NOMO-1 treated with DMSO at 0.1 percent for 48 hours (cell line): ENCODE measurements at regions not wholly inside any gene's neighbourhood (a gene's known extent, or its start where the extent isn't known, plus 50 kb on each side); places are given as distances from the start of the nearest gene placed in this dataset.

ENCODE experiments used
- DNase-seq: peaks from one replicate; lab custom pipeline; 2025; ENCODE audit not compliant: unreplicated experiment; lab: John Stamatoyannopoulos, UW

DNA sequence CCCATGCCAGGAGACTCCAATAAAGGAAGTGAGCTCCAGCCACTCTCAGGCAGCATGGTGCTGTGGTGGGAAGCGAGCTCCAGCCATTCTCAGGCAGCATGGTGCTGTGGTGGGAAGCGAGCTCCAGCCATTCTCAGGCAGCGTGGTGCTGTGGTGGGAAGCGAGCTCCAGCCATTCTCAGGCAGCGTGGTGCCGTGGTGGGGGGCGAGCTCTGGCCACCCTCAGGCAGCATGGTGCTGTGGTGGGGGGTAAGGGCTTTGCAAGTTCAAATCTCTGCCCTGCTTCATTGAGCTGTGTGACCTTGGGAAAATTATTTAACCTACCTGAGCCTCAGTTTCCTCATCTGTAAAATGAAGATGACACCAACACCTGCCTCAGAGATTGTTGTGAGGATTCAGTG lies 975.1 kb downstream of the BCL11B start:
- DNase-seq, result no peak

DNA sequence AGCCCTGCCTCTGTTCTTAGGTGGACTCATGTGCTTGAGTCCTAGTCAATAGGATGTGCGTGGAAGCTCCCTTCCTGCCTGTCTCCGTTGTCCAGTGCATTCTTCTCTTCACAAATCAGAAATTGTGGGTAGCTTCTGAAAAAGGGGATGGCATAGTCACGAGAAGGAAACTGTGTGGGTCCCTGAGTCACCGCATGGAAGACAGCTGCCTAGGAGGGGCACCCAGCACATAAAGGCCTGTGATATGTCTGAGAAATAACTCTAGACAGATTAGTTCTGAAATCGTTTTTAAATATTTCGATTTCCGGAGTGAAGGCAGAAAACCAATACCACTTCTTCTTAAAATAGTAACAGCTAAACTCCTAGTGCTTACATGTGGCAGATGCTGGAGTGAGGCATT lies 974.4 kb downstream of the BCL11B start:
- no peak for DNase-seq

DNA sequence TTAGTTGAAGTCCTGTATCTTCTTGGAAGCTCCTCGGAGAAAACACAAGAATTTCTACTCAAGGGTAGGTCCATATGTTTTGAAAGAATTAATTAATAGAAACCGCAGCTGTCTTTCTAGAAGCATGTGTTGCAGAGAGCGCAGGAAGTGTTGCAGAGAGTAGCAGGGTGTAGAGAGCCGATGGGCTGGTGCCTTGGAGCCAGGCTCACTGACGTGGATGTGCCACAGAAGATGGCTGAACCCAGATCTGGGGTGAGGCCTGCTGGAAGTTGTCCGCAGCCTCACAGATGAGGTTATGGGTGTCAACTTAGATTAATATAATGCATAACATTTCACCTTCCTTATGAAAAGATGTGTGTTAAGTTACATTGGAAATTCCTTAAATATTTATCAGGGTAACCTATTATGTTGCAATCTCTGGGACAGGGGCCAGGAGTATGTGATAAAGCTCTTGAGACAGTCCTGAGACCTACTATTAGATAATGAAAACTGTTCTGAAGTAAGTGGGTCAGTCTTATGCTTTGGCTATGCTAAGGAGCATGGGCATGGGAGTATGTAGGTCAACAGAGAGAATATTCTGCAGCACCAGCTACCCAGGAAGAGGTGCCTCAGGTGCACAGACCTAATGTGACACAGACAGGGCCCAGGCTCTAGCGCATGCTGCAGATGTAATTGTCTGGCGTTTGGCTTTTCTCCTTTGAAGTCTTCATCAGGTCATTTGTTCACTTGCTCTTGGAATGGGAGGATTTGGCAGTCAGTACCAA lies 973.3 kb downstream of the BCL11B start:
- no peak for DNase-seq

DNA sequence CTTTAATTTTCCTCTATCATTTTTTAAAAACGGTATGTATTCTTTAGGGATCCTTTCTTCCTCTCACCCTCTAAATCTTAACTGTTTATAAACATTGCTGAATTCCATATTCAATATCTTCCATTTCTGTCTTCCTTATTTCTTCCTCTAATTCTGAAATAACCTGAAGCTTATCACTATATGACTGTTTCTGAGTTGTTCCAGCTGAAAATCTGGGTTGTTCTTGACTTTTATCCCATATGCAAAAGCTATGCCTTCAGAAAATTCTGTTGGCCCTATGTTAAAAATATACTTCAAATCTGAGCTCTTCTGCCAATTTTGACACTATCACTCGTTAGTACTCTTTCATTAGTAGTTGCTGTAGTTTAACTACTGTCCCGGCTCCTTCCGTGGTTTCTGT lies 970.3 kb downstream of the BCL11B start:
- no peak for DNase-seq

DNA sequence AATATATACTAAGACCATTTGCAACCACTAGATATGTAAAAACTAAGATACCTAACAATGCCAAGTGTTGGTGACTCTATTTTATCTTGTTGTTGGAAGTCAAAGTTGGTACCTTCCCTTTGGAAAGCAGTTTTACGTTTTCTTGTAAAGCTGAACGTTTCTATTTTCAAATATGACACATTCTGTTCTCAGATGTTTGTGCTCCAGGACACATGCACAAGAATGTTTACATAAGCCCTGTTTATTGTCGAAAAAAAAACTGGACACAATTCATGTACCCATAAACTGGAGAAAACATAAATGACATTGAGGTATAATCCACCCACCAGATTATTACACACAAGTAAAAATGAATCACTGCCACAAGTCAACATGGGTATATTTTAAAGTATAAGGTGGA lies 967.4 kb downstream of the BCL11B start:
- DNase-seq, result no peak

DNA sequence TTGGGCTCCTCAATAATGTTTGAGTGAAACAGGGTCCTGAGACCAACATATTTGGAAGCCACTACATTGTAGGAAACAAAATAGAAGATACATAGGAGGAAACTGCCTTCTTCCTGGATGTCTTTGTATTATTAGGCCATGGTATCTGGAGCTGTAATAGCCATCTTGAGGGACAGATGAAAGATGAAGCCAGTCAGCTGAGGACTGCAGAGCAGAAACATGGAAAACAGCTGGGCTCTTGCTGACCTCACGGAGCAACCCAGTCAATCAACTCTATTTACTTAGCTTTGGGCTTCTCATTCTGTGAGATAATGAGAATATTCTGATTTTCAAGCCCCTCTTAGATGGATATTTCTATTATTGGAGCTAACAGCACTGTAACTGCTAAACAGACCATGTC lies 962.4 kb downstream of the BCL11B start:
- DNase-seq, result no peak

DNA sequence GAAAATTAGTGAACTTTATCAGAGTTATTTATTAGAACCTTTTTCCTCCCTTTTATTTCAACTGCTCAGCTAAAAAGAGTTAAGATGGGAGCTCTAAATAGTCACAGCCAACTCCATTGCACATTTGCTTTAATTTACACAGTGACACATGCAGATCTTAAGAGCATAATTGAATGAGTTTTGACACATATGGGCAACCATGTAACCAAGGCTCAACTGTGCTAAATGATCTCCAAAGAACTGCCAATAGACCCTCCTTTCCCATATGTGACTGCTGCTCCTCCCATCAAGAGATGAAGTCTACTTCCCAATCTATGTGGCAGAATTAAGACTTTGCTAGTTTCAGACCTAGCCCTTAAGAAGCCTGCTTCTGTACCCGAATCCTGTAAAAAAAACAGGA lies 960.0 kb downstream of the BCL11B start:
- DNase-seq, result no peak

DNA sequence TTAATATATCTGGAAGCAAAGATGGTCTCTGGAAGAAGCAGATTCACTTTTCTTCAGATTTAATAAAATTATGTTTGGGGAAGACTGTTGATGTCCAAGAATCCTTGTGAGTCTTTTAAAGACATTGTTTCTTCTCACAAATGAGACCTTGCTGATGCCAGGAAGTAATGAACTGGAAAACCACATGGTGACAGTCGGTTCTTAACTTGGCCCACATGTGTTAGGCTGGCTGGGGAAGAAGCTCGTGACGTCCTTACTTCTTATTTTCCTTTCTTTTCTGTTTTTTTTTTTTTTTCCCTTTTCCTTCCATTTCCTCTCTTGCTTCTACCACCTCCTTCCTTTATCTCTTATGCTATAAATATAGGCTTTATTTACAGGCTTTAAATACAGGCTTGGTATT lies 950.2 kb downstream of the BCL11B start:
- DNase-seq, result no peak

DNA sequence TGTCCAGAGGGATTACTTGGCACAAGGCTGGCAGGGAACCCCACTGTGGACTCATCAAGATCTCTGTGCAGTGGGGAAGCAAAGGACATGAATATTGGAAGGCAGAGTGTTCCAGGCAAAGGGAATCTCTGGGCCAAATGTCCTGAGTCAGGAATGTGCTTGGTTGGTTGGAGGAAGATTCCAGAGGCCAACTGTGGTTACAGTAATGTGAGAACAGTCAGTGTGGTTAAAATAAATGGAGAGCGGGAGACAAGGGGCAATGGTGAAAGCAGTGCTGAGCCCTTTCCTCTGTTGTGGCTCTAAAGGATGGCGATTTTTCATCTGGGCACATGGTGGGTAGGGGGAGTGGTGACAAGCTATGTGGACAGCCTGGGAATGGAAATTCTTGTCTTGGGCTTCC lies 948.2 kb downstream of the BCL11B start:
- DNase-seq, result no peak

DNA sequence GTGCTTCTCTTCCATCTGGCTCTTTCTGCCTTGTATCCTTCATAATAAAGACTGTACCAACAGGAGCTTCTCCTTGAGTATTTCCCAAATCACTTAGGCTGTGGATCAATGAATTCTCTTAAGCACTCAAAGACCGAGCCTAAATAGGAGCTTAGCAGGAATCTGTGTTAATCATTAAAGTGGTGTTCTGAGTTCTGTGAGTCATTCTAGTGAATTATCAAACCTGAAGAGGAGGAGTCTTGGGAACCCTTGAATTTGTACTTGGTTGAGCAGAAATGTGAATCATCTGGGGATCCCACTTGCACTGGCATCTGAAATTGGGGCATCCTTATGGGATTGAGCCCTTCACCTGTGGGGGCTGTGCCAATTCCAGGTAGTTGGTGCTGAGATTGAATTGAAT lies 946.2 kb downstream of the BCL11B start:
- no peak for DNase-seq

DNA sequence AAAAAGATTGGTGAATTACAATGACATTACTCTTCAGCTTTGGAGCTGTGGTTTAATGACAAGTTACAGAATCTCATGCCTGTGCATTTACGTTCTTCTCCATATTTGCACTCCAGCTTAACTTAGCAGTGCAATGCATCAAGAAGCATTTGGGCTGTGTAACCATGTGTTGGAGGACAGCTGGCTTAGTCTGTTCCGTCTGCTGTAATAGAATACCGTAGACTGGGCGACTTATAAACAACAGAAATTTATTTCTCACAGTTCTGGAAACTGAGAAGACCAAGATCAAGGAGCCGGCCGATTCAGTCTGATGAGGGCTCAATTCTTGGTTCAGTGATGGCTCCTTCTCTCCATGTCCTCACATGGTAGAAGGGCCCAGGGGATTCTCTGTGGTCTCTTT lies 943.5 kb downstream of the BCL11B start:
- DNase-seq, result no peak

DNA sequence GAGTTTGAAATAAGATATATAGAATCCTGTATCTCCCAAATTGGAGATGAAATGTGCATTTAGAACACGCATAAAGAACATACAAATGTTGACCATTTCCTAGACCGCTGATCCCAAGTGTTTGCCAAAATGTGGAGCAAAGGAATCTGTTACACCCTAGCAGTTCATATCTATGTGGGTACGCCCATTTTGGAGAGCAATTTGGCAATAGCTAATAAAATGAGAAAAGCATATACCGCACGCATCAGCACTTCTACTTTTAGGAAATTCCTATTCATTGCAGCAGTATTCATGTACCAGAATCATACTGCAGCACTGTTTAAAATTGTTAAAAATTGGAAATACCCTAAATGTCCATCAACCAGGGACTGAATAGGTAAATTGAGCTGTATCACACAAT lies 937.8 kb downstream of the BCL11B start:
- DNase-seq, result no peak

DNA sequence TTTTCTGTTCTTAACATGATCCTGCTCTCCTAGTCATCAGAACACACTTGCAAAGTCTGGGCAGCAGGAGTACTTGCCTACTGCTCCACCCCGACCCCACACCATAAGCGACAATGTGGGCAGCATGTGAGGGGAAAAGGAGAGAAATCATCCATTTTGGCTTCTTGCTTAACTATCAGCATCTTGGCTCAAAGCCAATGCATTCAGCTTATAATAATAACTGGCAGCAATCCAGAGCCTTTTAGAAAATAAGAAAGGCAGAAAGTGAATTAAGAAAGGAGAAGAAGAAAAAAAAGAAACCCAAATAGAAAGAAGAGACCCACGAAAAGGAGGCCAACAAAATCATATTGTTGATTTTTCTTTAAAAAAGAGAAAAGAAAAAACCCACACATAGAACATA lies 930.8 kb downstream of the BCL11B start:
- DNase-seq, result no peak

DNA sequence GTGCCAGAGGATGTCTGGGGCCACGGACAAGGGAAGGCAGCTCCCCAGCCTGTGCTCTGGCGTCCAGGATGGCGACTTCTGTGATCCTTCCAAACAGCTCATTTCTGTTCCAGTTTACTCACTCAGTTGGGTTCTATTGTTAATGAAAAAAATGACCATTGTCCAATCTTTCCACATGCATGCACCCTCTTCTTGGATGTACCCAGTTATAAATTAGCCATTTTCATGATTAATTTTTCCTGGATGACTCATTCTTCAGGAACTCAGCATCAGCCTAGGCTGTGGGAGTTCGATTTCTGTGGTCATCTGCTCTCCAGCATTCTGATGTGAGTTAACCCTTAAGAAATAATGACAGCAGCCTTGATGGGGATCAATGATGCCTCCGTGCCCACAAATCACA lies 926.8 kb downstream of the BCL11B start:
- DNase-seq, result no peak

DNA sequence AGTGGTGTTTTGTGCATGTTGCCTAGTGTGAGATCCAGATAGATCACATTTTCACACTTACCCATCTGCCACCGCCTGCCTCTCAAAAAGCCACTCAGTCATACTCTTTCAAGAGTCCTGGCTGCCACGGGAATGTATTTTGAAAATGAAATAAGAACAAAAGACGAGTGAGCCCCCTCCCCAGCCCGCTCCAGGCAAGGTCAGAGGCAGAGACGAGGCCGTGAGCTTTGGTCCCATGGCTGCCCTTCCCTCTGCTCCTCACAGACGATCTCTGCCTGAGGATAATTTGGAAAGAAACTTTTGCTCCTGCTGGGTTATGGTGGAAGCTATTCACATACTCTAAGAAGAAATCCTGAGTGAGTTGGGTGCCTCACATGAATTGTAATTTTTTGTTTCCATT lies 924.3 kb downstream of the BCL11B start:
- no peak for DNase-seq

DNA sequence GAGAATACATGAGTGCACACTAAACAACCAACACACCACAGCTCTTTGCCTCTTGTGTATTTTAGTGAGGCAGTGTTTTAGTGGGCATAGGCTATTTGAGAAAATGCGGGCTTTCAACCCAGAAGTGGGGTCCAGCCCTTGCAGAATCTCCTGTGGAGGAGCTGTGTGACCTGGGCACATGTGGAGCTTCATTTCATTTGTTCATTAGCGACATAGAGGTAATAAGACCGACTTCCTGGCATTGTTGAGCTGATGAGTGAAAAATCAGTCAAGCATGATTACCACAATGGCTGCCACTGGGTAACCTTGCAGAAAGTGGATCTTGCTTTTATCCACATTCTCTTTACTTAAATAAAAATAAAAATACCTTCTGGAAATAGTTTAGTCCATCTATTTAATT lies 923.5 kb downstream of the BCL11B start:
- no peak for DNase-seq

DNA sequence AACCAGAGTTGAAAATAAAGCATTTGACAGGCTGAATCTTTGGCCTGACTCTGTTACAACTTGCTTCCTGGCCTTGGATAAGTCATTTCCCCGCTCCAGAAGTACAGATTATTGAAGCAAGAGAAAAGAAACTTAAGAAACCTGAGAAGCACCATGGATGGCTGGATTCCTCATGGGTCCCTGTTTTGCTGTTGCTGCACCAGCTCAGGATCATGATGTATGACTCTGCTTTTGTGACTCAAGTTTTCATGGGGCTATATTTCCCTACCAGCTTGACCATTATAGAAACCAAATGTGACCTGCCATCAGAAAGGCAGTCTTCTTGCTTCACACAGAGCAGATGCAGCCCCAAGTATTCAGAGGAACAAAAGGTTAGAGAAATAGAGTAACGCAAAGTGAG lies 921.8 kb downstream of the BCL11B start:
- no peak for DNase-seq

DNA sequence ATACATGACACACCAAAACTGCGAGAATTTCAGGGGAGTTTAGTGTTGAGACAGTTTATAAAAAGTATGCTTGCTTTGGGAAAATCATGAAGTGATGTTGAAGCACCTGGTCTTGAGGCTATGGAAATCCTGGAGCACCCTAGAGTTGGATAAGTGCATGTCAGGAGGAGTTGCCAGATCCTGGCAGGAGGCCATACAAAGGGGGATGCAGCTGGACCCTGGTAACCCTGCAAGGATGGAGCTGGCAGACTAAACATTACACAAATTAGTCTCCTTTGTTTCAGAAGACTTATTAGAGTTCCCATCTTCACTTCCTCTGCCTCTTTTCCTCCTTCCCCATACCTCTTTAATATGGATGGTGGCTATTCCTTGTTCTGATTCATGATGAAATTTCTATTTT lies 907.0 kb downstream of the BCL11B start:
- no peak for DNase-seq

DNA sequence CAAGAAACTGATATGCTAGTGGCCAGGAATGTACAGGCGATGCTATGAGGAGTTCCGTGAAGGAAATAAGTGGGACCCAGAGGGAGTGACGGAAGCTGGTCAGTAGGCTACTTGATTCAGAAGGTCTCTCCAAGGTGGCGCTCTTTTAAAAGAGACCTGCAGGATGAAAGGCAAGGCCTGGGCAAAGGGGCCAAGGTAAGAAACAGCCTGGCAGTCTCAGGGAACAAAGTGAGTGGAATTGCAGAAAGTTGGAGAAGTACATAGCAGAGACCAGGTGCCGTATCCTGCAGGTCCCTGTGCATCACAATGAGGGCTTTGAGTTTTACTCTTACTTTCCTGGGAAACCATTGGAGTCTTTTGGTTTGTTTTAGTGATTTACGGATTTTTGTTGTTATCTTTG lies 905.6 kb downstream of the BCL11B start:
- DNase-seq, result no peak

DNA sequence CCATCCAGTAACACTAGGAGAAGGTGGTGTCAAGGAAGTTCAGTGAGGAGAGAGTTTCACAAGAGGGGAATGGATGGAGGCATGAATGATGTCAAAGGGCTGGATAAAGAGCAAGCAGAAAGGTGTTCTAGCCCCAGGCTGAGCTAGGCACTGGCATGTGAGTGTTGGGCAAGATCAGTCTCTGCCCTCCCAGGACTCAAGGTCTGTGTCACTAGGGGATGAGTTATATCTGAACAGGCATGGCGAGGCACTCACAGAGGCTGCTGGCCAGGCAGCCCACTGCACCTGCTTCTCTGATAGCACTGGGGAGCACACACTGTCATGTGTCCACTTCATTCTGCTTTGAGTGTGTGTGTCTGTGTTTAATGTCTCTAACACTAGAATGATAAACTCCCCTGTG lies 903.8 kb downstream of the BCL11B start:
- DNase-seq, result no peak

DNA sequence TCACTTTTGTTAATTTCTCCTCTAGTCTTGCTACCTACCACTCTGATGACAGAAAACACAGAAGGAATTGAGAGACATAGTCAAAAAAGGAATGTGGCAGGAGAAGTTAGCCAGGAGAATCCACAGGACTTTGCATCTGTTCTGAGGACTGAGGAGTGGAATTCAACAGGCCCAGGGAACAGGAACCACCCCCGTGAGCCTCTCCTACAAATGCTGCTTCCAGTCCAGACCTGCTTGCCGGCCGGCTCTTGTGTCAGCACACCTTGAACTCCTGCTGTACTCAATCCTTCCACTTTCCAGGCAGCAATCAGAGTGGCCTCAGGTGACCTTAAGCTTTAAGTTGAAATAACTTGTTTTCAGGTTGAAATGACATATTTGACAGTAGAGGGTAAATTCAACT lies 903.1 kb downstream of the BCL11B start:
- DNase-seq, result no peak

DNA sequence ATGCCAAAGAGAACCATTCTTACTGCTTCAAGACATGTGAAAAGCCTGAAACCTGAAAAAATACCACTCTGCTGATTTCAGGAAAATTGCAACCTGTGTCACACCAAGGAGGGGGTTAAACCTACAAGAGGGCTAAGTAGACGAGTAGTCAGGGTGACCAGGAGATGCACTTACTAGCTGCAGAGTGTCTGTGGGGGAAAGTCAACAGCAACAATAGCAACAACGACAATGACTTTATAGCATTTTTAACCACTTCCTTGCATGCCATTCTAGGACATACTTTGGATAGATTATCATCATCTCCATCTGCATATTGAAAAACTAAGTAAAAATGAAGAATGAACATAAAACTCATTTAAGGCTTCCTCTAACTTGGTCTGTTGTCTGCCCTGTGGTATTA lies 902.7 kb downstream of the BCL11B start:
- no peak for DNase-seq

DNA sequence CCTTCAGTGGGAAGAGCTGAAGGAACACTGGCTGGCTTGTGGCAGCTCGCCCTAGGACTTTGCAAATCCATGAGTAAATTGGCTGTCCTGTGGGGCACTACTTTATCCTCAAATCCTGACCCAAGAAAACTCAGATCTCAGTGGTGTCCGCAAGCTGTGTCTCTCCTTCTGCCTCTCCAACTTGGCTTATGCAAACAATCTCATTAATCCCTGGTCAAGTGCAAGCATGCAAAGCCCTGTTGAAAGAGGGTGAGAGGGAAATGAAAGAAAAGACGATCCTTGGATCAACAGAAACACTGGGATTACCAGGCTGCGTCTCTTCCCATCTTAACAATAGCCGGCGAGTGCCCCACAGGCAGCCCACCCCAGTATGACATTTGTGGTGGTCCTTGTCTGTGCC lies 901.6 kb downstream of the BCL11B start:
- DNase-seq, result no peak

DNA sequence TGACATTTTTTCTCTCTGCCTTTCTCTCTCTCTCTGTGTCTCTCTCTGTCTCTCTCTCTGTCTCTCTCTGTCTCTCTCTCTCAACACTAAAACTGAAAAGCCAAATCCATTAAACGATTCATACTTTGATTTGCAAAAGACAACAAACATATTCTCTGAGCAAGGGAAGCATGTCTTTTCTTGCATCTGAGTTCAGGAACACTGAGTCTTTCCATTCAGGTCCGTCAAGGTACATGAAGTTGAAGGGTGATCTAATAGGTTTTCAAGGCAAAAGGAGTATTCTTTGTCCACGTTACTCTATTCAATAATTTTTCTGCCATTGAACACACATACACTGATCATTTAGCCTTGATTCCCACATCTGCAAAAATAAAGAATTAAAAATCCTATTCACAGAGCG lies 900.9 kb downstream of the BCL11B start:
- no peak for DNase-seq
